PC-9 (cell line): ENCODE measurements at regions not wholly inside any gene's neighbourhood (a gene's known extent, or its start where the extent isn't known, plus 50 kb on each side); places are given as distances from the start of the nearest gene placed in this dataset.
"Not testable (repeated sequence)": the region's sequence is repeated elsewhere in the genome, so short reads cannot be mapped to it uniquely, and the experiment has no call there.

Experiments used
- BruUV-seq: library from RNA; stranded (reverse); fragments of 400-500 nt; replicated peaks from 2 replicates; lab custom pipeline; 2021; lab: Mats Ljungman, UMichigan
- CTCF ChIA-PET: fragments of 300-600 bp; sonication (Branson Sonifier 250); formaldehyde crosslinking; loops from one replicate; lab custom pipeline; 2022; ENCODE audit warnings: antibody characterized with exemption; lab: Charles Lee
- POLR2A ChIA-PET: fragments of 300-600 bp; sonication (Branson Sonifier 250); formaldehyde crosslinking; loops from one replicate; lab custom pipeline; 2022; ENCODE audit warnings: antibody characterized with exemption; ENCODE audit not compliant: unreplicated experiment; lab: Charles Lee
- DNase-seq, 2 experiments: peaks; one replicate each; pipeline versions ENCODE4 v3.0.0 to v3.0.0-alpha.2; 2015 to 2022; ENCODE audit warnings: mixed read lengths in 1 of 2
- H2AFZ ChIP-seq: fragments of 200-600 bp; sonication (generic); 2 replicates; pipeline ENCODE4 v1.8.1; 2017; ENCODE audit warnings: antibody characterized with exemption
- H3F3A ChIP-seq: fragments of 200-600 bp; sonication (generic); 2 replicates; pipeline ENCODE4 v1.8.1; 2017; ENCODE audit warnings: antibody characterized with exemption, mild to moderate bottlenecking, low read depth; ENCODE audit not compliant: insufficient read depth
- H3K27ac ChIP-seq: fragments of 200-600 bp; sonication (generic); 2 replicates; pipeline ENCODE4 v1.6.1; 2016; ENCODE audit warnings: mixed run types
- H3K27me3 ChIP-seq: fragments of 200-600 bp; sonication (generic); 2 replicates; pipeline ENCODE4 v1.6.1; 2016; ENCODE audit warnings: low read depth, mixed run types; ENCODE audit not compliant: insufficient read depth
- H3K36me3 ChIP-seq: fragments of 200-600 bp; sonication (generic); 2 replicates; pipeline ENCODE4 v1.6.1; 2016; ENCODE audit warnings: low read depth, mixed run types
- H3K4me1 ChIP-seq: fragments of 200-600 bp; sonication (generic); replicated peaks from 2 replicates; pipeline ENCODE4 v1.6.1; 2016; ENCODE audit warnings: mixed run types; ENCODE audit not compliant: insufficient read depth
- H3K4me2 ChIP-seq: fragments of 200-600 bp; sonication (generic); 2 replicates; pipeline ENCODE4 v1.6.1; 2017; ENCODE audit warnings: mixed run types
- H3K4me3 ChIP-seq: fragments of 200-600 bp; sonication (generic); 2 replicates; pipeline ENCODE4 v1.6.1; 2016; ENCODE audit warnings: mixed run types
- H3K79me2 ChIP-seq: fragments of 200-600 bp; sonication (generic); 2 replicates; pipeline ENCODE4 v1.6.1; 2017; ENCODE audit warnings: low read depth, mixed run types
- H3K9me2 ChIP-seq: fragments of 200-600 bp; sonication (generic); 2 replicates; pipeline ENCODE4 v1.8.1; 2017; ENCODE audit warnings: mild to moderate bottlenecking; ENCODE audit not compliant: insufficient read depth
- H3K9me3 ChIP-seq: fragments of 200-600 bp; sonication (generic); 2 replicates; pipeline ENCODE4 v1.8.1; 2016; ENCODE audit warnings: low read depth; ENCODE audit not compliant: insufficient read depth
- H4K20me1 ChIP-seq: fragments of 200-600 bp; sonication (generic); 2 replicates; pipeline ENCODE4 v1.8.1; 2017; ENCODE audit not compliant: insufficient read depth
- CTCF ChIP-seq: fragments of 200-600 bp; sonication (generic); conservative IDR thresholded peaks from 2 replicates; pipeline ENCODE4 v1.6.1; 2017; ENCODE audit warnings: mixed run types, antibody characterized with exemption, mild to moderate bottlenecking, moderate library complexity
- EZH2 ChIP-seq: fragments of 200-600 bp; sonication (generic); IDR thresholded peaks from 2 replicates; pipeline ENCODE4 v1.8.0; 2017; ENCODE audit warnings: antibody characterized with exemption, low read depth
- intact Hi-C: fragments of 100-400 bp; cut with micrococcal nuclease; formaldehyde crosslinking; loops from one replicate; pipeline ENCODE4 v1.10.0; 2022; ENCODE audit not compliant: unreplicated experiment

- Histone ChIP-seq H3K9me2 (no peaks in the 10 kb centered on the region), H3K36me3 (no peaks in the 10 kb centered on the region), H3K27ac (no peak overlapping the region), H3K79me2 (no peaks in the 10 kb centered on the region), H3F3A (no peaks in the 10 kb centered on the region), H3K4me1 (no peaks in the 10 kb centered on the region), H3K4me2 (0 out of 2 replicates have a peak overlapping the region, but pooled peaks have one; percentile 31), H3K9me3 (no peaks in the 10 kb centered on the region), H4K20me1 (no peaks in the 10 kb centered on the region), H2AFZ (peak overlapping the region; percentile 58; the same call in 1 of the 2 replicates), H3K4me3 (no peak overlapping the region), H3K27me3 (no peaks in the 10 kb centered on the region)
- peak; percentile 47 to 53 for DNase-seq
- ChIA-PET POLR2A (no interaction called here), CTCF (interaction anchor here (0.7 kb wide), 1 partner anchor 423 kb away, joined by 4 read pairs; no protein-coding TSS in a partner anchor)
- no TSS peak for BruUV-seq
- TF ChIP-seq EZH2 (no peak), CTCF (peak; percentile 75)
- intact Hi-C loops, result loop anchor here (5.0 to 10.0 kb wide), 3 partner anchors 501 to 1301 kb away; no protein-coding TSS in a partner anchor
Measured at GRCh38 chr3:140863580-140864009, 78.0 kb upstream of the SLC25A36 start.

DNA sequence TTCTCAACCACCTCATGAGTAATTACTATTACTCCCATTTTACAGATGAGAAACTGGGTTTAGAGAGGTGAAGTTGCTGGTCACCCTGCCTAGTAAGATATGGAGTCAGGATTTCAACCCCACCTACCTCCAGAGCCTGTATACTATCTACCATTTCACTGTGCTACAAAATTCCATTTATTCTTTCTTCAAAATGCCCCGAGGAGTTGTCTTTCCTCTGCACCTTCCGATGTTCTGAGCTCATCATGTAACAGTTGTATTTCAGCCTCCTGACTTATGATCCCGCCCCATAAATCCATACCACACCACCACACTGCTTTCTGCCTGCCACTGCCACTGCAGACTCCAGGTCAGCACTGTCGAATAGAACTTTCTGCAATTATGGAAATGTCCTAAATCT, 71.3 kb upstream of the SLC25A36 start:
- ChIA-PET POLR2A (no interaction called here), CTCF (no interaction called here)
- intact Hi-C loops, result no loop called here
- H3K9me2 ChIP-seq, result no peaks in the 10 kb centered on the region
- no peaks in the 10 kb centered on the region for H3K4me1 ChIP-seq
- no peaks in the 10 kb centered on the region for H3K9me3 ChIP-seq
- H3K79me2 ChIP-seq, result no peaks in the 10 kb centered on the region
- no TSS peak for BruUV-seq
- H4K20me1 ChIP-seq, result no peaks in the 10 kb centered on the region
- no peaks in the 10 kb centered on the region for H3K27me3 ChIP-seq
- H2AFZ ChIP-seq, result no peak overlapping the region
- H3K4me2 ChIP-seq, result no peak overlapping the region
- H3K4me3 ChIP-seq, result no peak overlapping the region
- H3K27ac ChIP-seq, result no peak overlapping the region
- H3F3A ChIP-seq, result no peaks in the 10 kb centered on the region
- TF ChIP-seq CTCF (no peak), EZH2 (no peak)
- no peaks in the 10 kb centered on the region for H3K36me3 ChIP-seq
- no peak for DNase-seq

DNA sequence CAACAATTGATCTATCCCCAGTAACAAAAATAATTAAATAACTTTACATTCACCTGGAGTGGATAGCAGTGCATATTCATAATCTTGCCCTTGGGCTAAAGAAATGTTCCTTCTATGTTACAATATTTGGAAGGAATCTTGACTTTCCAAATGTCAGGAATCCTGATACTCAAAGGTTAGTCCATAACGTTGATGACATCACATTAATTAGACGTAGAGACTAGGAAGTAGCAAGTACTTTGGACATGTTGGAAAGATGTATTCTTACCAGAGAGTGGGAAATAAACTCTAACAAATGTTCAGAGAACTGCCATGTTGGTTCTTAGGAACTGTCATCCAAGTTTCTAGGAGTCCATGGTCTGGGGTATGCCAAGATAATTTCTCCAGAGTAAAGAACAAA, 70.6 kb upstream of the SLC25A36 start:
- CTCF ChIA-PET, result no interaction called here
- Histone ChIP-seq H3K9me2 (no peaks in the 10 kb centered on the region), H3K4me3 (no peak overlapping the region), H3K9me3 (no peaks in the 10 kb centered on the region), H3K79me2 (no peaks in the 10 kb centered on the region), H3K27ac (no peak overlapping the region), H4K20me1 (no peaks in the 10 kb centered on the region), H2AFZ (no peak overlapping the region), H3K36me3 (no peaks in the 10 kb centered on the region), H3K4me2 (no peak overlapping the region), H3F3A (no peaks in the 10 kb centered on the region), H3K27me3 (no peaks in the 10 kb centered on the region), H3K4me1 (no peaks in the 10 kb centered on the region)
- POLR2A ChIA-PET, result no interaction called here
- intact Hi-C loops, result no loop called here
- BruUV-seq, result no TSS peak
- no peak for TF ChIP-seq EZH2
- TF ChIP-seq CTCF, result no peak
- no peak for DNase-seq

DNA sequence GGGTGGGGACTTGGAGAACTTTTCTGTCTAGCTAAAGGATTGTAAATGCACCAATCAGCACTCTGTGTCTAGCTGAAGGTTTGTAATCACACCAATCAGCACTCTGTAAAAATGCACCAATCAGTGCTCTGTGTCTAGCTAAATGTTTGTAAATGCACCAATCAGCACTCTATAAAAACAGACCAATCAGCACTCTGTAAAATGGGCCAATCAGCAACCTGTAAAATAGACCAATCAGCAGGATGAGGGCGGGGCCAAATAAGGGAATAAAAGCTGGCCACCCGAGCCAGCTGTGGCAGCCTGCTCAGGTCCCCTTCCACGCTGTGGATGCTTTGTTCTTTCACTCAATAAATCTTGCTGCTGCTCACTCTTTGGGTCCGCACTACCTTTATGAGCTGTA, 69.5 kb upstream of the SLC25A36 start:
- H3F3A ChIP-seq, DNase-seq, H4K20me1 ChIP-seq, H3K4me1 ChIP-seq, H3K27ac ChIP-seq, H3K79me2 ChIP-seq, H2AFZ ChIP-seq, CTCF ChIA-PET, BruUV-seq, H3K9me3 ChIP-seq, POLR2A ChIA-PET, intact Hi-C loops, H3K9me2 ChIP-seq, H3K36me3 ChIP-seq, H3K27me3 ChIP-seq, H3K4me2 ChIP-seq, H3K4me3 ChIP-seq: not testable (repeated sequence)
